ENCODE measurements at regions not wholly inside any gene's neighbourhood (a gene's known extent, or its start where the extent isn't known, plus 50 kb on each side); places are given as distances from the start of the nearest gene placed in this dataset.

GRCh38 chr18:54718408-54718773, 109.9 kb upstream of the RAB27B start:
- H3K56ac ChIP-seq (ENCODE audit: extremely low read depth, insufficient read depth, low read length), result no peak overlapping the region
- ChIA-PET CTCF (no interaction called here), POLR2A (ENCODE audit: unreplicated experiment) (no interaction called here)
- H3K36me3 ChIP-seq (ENCODE audit: control insufficient read depth, insufficient read depth, low read length), result no peaks in the 10 kb centered on the region
- DNase-seq (no peak), ATAC-seq (ENCODE audit: low read depth) (no peak)
- H2BK120ac ChIP-seq (ENCODE audit: low read depth, low read length), result no peak overlapping the region
- H3K4me1 ChIP-seq (ENCODE audit: control insufficient read depth, insufficient read depth, low read length), result no peaks in the 10 kb centered on the region
- no peak for TF ChIP-seq MAFK (IDR thresholded peaks at IDR 0.05; ENCODE audit: low read depth, low read length)
- no peaks in the 10 kb centered on the region for H3K9me3 ChIP-seq (ENCODE audit: control insufficient read depth, insufficient read depth, low read length)
- H3K4ac ChIP-seq (ENCODE audit: low read depth, low read length), result no peak overlapping the region
- H3K27me3 ChIP-seq (ENCODE audit: control insufficient read depth, insufficient read depth, low read length), result no peaks in the 10 kb centered on the region
- H2BK5ac ChIP-seq (ENCODE audit: low read depth, low read length, poor library complexity, severe bottlenecking), result no peak overlapping the region
- H2AFZ ChIP-seq (replicated peaks; ENCODE audit: low read length, poor library complexity), result no peak overlapping the region
- intact Hi-C loops (cut with micrococcal nuclease), result no loop called here
- no peak overlapping the region for H3K27ac ChIP-seq (ENCODE audit: insufficient read depth, low read length)
- no CpG with 5 or more reads among the region's 1 CpG for WGBS, 2 experiments (ENCODE audit: extremely low coverage in 2 of 2, insufficient read length in 1 of 2)
- in situ Hi-C loops (cut with MboI; ENCODE audit: low sequenced_read_pairs), result no loop called here
- H3K4me2 ChIP-seq (ENCODE audit: low read depth, low read length), result peak overlapping the region; percentile 41
- H4K91ac ChIP-seq (ENCODE audit: insufficient read depth, low read depth, low read length), result no peak overlapping the region
- no peak overlapping the region for H3K23ac ChIP-seq (ENCODE audit: low read depth, low read length)
- dilution Hi-C loops (cut with HindIII; ENCODE audit: low sequenced_read_pairs, unreplicated experiment), result no loop called here
- H4K8ac ChIP-seq (ENCODE audit: low read depth in 2 of 2, low read length in 2 of 2), result no peak overlapping the region
- no peak overlapping the region for H2AK9ac ChIP-seq (replicated peaks; ENCODE audit: low read depth, low read length, poor library complexity)
- no peak overlapping the region for H2BK20ac ChIP-seq (ENCODE audit: low read depth, low read length)
- H4K5ac ChIP-seq (ENCODE audit: low read depth, low read length), result no peak overlapping the region
- no TSS peak for BruUV-seq (replicated peaks)
- H3K9me1 ChIP-seq (ENCODE audit: insufficient read depth, low read length), result peaks cover 3% of the 10 kb centered on the region; the same call in 1 of the 2 replicates
- no peaks in the 10 kb centered on the region for H3K79me1 ChIP-seq (ENCODE audit: low read depth in 1 of 2, low read length in 2 of 2)
- no peak overlapping the region for H3K9ac ChIP-seq (ENCODE audit: low read depth, low read length)
- 0 out of 3 replicates have a peak overlapping the region, but pooled peaks have one; percentile 34 for H2BK15ac ChIP-seq (ENCODE audit: low read depth, low read length)
- H4K20me1 ChIP-seq (ENCODE audit: insufficient read depth, low read length), result no peaks in the 10 kb centered on the region
- H2AK5ac ChIP-seq (ENCODE audit: low read depth, low read length), result no peak overlapping the region
- no peak overlapping the region for H3K4me3 ChIP-seq (ENCODE audit: insufficient read depth, low read depth, low read length)
- no peak overlapping the region for H3K14ac ChIP-seq (replicated peaks; ENCODE audit: low read depth, low read length)
- no peak overlapping the region for H3K18ac ChIP-seq (ENCODE audit: low read depth, low read length)
